ENCODE measurements at regions not wholly inside any gene's neighbourhood (a gene's known extent, or its start where the extent isn't known, plus 50 kb on each side); places are given as distances from the start of the nearest gene placed in this dataset.
"Not testable (repeated sequence)": the region's sequence is repeated elsewhere in the genome, so short reads cannot be mapped to it uniquely, and the experiment has no call there.

GRCh38 chr4:188955066-188955465 is 815.8 kb downstream of the TRIML1 start:
- DNase-seq (ENCODE audit: low spot score) = no peak

- DNase-seq (ENCODE audit: low spot score) = no peak
These were observed 817.3 kb downstream of the TRIML1 start for GRCh38 chr4:188956566-188956965.

- DNase-seq (ENCODE audit: low spot score) = no peak
These were observed 819.1 kb downstream of the TRIML1 start for GRCh38 chr4:188958346-188958745.

- no peak for DNase-seq (ENCODE audit: low spot score)
These were observed 820.2 kb downstream of the TRIML1 start for GRCh38 chr4:188959424-188959823.

- DNase-seq (ENCODE audit: low spot score) = no peak
These were observed 821.3 kb downstream of the TRIML1 start for GRCh38 chr4:188960411-188961093.

- no peak for DNase-seq (ENCODE audit: low spot score)
These were observed 831.9 kb downstream of the TRIML1 start for GRCh38 chr4:188971125-188971524.

GRCh38 chr4:188975271-188975670 is 836.0 kb downstream of the TRIML1 start:
- DNase-seq (ENCODE audit: low spot score) = no peak

- no peak for DNase-seq (ENCODE audit: low spot score)
These were observed 837.4 kb downstream of the TRIML1 start for GRCh38 chr4:188976644-188977115.

- DNase-seq (ENCODE audit: low spot score) = not testable (repeated sequence)
These were observed 838.0 kb downstream of the TRIML1 start for GRCh38 chr4:188977232-188977631.

GRCh38 chr4:188984518-188984917 is 845.3 kb downstream of the TRIML1 start:
- no peak for DNase-seq (ENCODE audit: low spot score)

- DNase-seq (ENCODE audit: low spot score) = no peak
These were observed 847.0 kb downstream of the TRIML1 start for GRCh38 chr4:188986271-188986689.

- DNase-seq (ENCODE audit: low spot score) = no peak
These were observed 847.8 kb downstream of the TRIML1 start for GRCh38 chr4:188987011-188987410.

GRCh38 chr4:188988131-188988530 is 848.9 kb downstream of the TRIML1 start:
- DNase-seq (ENCODE audit: low spot score) = no peak

- no peak for DNase-seq (ENCODE audit: low spot score)
These were observed 850.1 kb downstream of the TRIML1 start for GRCh38 chr4:188989371-188989770.

GRCh38 chr4:188992706-188993105 is 853.5 kb downstream of the TRIML1 start:
- DNase-seq (ENCODE audit: low spot score) = no peak

GRCh38 chr4:188993871-188994270 is 854.6 kb downstream of the TRIML1 start:
- DNase-seq (ENCODE audit: low spot score) = no peak

- DNase-seq (ENCODE audit: low spot score) = no peak
These were observed 862.2 kb downstream of the TRIML1 start for GRCh38 chr4:189001283-189001970.

- DNase-seq (ENCODE audit: low spot score) = no peak
These were observed 862.8 kb downstream of the TRIML1 start for GRCh38 chr4:189001971-189002450.

- no peak for DNase-seq (ENCODE audit: low spot score)
These were observed 863.2 kb downstream of the TRIML1 start for GRCh38 chr4:189002475-189002874.

- DNase-seq (ENCODE audit: low spot score) = not testable (repeated sequence)
These were observed 871.4 kb downstream of the TRIML1 start for GRCh38 chr4:189010452-189011217.

- no peak for DNase-seq (ENCODE audit: low spot score)
These were observed 882.6 kb downstream of the TRIML1 start for GRCh38 chr4:189021831-189022230.

- no peak for DNase-seq (ENCODE audit: low spot score)
These were observed 883.3 kb downstream of the TRIML1 start for GRCh38 chr4:189022440-189023035.

Measured in CD4-positive, alpha-beta T cell treated with Interleukin-6 at 100 ng/mL for 8 hours (primary cell).